DOHH2 (cell line): ENCODE measurements at regions not wholly inside any gene's neighbourhood (a gene's known extent, or its start where the extent isn't known, plus 50 kb on each side); places are given as distances from the start of the nearest gene placed in this dataset.

Experiments used
- H3F3A ChIP-seq: fragments of 200-600 bp; sonication (generic), shearing (Covaris generic); 2 replicates; pipeline ENCODE4 v1.6.0; 2016; ENCODE audit warnings: antibody characterized with exemption, mild to moderate bottlenecking; ENCODE audit not compliant: control insufficient read depth, insufficient read depth
- H3K27ac ChIP-seq: fragments of 200-600 bp; sonication (generic); 2 replicates; pipeline ENCODE4 v1.5.1; 2014; ENCODE audit warnings: low read depth, mild to moderate bottlenecking, low read length, moderate library complexity
- H3K27me3 ChIP-seq: fragments of 200-600 bp; sonication (generic); 2 replicates; pipeline ENCODE4 v1.6.1; 2014; ENCODE audit warnings: mild to moderate bottlenecking, low read length, mixed read lengths; ENCODE audit not compliant: control insufficient read depth
- H3K36me3 ChIP-seq: fragments of 200-600 bp; sonication (generic); 2 replicates; pipeline ENCODE4 v1.6.1; 2014; ENCODE audit warnings: mild to moderate bottlenecking, low read length, moderate library complexity, mixed read lengths; ENCODE audit not compliant: control insufficient read depth
- H3K4me1 ChIP-seq: fragments of 200-600 bp; sonication (generic); 2 replicates; pipeline ENCODE4 v1.6.1; 2014; ENCODE audit warnings: mild to moderate bottlenecking, low read length, mixed read lengths; ENCODE audit not compliant: control insufficient read depth
- H3K4me2 ChIP-seq: fragments of 200-600 bp; sonication (generic); 2 replicates; pipeline ENCODE4 v1.6.0; 2014; ENCODE audit warnings: mild to moderate bottlenecking, low read length, moderate library complexity
- H3K4me3 ChIP-seq: fragments of 200-600 bp; sonication (generic); 2 replicates; pipeline ENCODE4 v1.5.1; 2014; ENCODE audit warnings: mild to moderate bottlenecking, low read length, mixed read lengths
- H3K79me2 ChIP-seq: fragments of 200-600 bp; sonication (generic); 2 replicates; pipeline ENCODE4 v1.6.1; 2014; ENCODE audit warnings: mild to moderate bottlenecking, low read length, mixed read lengths; ENCODE audit not compliant: control insufficient read depth
- H3K9me2 ChIP-seq: fragments of 200-600 bp; sonication (generic); replicated peaks from 2 replicates; pipeline ENCODE4 v1.6.1; 2014; ENCODE audit warnings: mild to moderate bottlenecking, low read length, mixed read lengths; ENCODE audit not compliant: control insufficient read depth
- H3K9me3 ChIP-seq: fragments of 200-600 bp; sonication (generic); 2 replicates; pipeline ENCODE4 v1.6.1; 2014; ENCODE audit warnings: antibody characterized with exemption, low read length, mixed read lengths; ENCODE audit not compliant: control insufficient read depth, insufficient read depth
- H4K20me1 ChIP-seq: fragments of 200-600 bp; sonication (generic); 2 replicates; pipeline ENCODE4 v1.6.0; 2014; ENCODE audit warnings: low read depth, mild to moderate bottlenecking, antibody characterized with exemption, low read length, moderate library complexity; ENCODE audit not compliant: control insufficient read depth, insufficient read depth
- EZH2phosphoT487 ChIP-seq: fragments of 200-600 bp; sonication (generic); IDR thresholded peaks from 2 replicates; pipeline ENCODE4 v1.6.1; 2017; ENCODE audit warnings: borderline replicate concordance, mild to moderate bottlenecking, antibody characterized with exemption, low read length, moderate library complexity, mixed read lengths
- TF ChIP-seq, protein P1 (sequence below): fragments of 200-600 bp; sonication (generic); IDR thresholded peaks from one replicate; pipeline ENCODE4 v1.5.1; 2014; ENCODE audit warnings: antibody characterized with exemption, mild to moderate bottlenecking, low read depth, low read length; ENCODE audit not compliant: poor library complexity, severe bottlenecking

DNA sequence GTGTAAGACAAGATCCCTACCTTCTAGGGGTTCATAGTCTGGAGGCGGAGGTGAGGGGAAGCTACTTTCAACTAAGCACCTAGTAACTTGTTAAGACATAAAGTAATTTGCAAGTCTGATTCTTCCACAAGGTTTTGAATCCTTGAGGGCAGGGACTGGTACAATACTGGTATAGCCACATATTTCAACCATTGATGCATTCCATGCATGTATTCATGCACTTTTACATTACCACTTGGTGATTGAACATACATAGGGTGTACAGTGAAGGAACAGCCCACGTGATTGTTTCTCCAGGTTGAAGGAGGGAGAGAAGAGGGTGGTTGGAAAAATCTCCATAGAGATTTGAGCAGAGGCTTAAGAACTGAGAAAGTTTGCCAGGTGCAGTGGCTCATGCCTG lies 62.0 kb upstream of the PAX6 start:
- no peak overlapping the region for H3K27ac ChIP-seq
- H3K79me2 ChIP-seq, result no peaks in the 10 kb centered on the region
- H4K20me1 ChIP-seq, result no peaks in the 10 kb centered on the region
- no peaks in the 10 kb centered on the region for H3K9me3 ChIP-seq
- no peaks in the 10 kb centered on the region for H3K4me1 ChIP-seq
- no peak overlapping the region for H3K4me3 ChIP-seq
- no peaks in the 10 kb centered on the region for H3K27me3 ChIP-seq
- no peaks in the 10 kb centered on the region for H3K36me3 ChIP-seq
- TF ChIP-seq, protein P1, sequence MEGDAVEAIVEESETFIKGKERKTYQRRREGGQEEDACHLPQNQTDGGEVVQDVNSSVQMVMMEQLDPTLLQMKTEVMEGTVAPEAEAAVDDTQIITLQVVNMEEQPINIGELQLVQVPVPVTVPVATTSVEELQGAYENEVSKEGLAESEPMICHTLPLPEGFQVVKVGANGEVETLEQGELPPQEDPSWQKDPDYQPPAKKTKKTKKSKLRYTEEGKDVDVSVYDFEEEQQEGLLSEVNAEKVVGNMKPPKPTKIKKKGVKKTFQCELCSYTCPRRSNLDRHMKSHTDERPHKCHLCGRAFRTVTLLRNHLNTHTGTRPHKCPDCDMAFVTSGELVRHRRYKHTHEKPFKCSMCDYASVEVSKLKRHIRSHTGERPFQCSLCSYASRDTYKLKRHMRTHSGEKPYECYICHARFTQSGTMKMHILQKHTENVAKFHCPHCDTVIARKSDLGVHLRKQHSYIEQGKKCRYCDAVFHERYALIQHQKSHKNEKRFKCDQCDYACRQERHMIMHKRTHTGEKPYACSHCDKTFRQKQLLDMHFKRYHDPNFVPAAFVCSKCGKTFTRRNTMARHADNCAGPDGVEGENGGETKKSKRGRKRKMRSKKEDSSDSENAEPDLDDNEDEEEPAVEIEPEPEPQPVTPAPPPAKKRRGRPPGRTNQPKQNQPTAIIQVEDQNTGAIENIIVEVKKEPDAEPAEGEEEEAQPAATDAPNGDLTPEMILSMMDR, result no peak
- TF ChIP-seq EZH2phosphoT487, result no peak
- H3K9me2 ChIP-seq, result no peaks in the 10 kb centered on the region
- H3K4me2 ChIP-seq, result no peak overlapping the region
- no peaks in the 10 kb centered on the region for H3F3A ChIP-seq

DNA sequence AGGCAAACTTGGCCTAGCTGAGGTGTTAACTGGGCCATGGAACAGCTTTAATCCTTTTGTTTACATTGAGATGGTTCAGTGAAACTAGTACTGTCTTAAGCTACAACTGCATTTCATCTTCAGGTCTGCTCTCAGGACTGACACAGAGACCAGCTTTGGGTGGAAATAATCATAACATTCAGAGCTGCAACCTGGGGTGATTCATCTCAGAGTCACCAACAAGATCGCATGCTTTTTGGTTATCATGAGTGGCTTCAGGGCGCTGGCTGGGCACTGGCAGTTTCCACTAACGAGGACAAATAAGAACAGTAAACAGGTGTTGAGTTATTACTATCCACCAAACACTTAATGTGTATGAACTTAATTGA lies 60.9 kb upstream of the PAX6 start:
- H3K4me2 ChIP-seq, result no peak overlapping the region
- TF ChIP-seq, protein P1, result no peak
- TF ChIP-seq EZH2phosphoT487, result no peak

DNA sequence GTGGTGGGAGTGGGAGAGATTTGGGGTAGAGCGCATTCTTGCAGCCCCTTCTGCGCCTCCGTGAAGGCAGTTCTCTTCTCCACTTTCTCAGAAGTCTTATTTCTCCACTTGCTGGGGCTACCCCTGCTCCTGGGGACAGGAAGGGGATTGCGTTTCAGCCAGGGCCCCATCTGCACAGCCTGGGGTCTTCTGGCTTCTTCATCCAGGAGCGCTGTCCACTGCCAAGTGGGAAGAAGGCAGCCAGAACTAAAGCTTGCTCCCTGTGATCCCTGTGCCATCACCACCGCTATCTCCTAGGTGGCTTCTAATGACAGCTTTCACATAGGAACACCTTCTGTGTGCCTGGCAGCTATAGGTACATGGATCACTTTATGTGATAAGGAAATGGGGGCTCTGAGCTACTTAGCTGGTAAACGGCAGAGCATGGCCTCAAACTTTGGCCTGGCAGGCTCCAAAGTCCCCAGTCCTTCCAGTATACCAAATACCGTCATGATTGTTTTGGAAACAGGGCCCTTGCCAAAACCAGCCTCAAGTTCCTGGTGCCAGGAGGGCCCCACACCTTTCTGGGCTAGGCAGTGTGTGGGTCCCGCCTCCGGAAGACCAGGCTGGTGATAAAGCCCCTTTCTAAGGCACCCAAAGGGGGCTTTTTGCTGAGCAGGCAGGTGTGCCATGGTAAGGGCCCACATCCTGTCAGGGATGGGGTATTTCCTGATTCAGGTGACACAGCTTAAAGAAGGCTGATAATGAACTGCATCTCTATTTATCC lies 60.4 kb upstream of the PAX6 start:
- Histone ChIP-seq H3K4me1 (no peaks in the 10 kb centered on the region), H3K9me3 (no peaks in the 10 kb centered on the region), H3F3A (no peaks in the 10 kb centered on the region), H3K9me2 (no peaks in the 10 kb centered on the region), H3K79me2 (no peaks in the 10 kb centered on the region), H3K4me2 (no peak overlapping the region), H3K27ac (no peak overlapping the region), H3K36me3 (no peaks in the 10 kb centered on the region), H3K4me3 (no peak overlapping the region), H3K27me3 (no peaks in the 10 kb centered on the region), H4K20me1 (no peaks in the 10 kb centered on the region)
- TF ChIP-seq, protein P1, result peak; percentile 16
- no peak for TF ChIP-seq EZH2phosphoT487

More for the DNA sequence above, 60.9 kb upstream of the PAX6 start:
- Histone ChIP-seq H3K4me3 (no peak overlapping the region), H4K20me1 (no peaks in the 10 kb centered on the region), H3K9me2 (no peaks in the 10 kb centered on the region), H3K9me3 (no peaks in the 10 kb centered on the region), H3K36me3 (no peaks in the 10 kb centered on the region), H3K4me1 (no peaks in the 10 kb centered on the region), H3K79me2 (no peaks in the 10 kb centered on the region), H3K27me3 (no peaks in the 10 kb centered on the region), H3K27ac (no peak overlapping the region), H3F3A (no peaks in the 10 kb centered on the region)
